ENCODE measurements at regions not wholly inside any gene's neighbourhood (a gene's known extent, or its start where the extent isn't known, plus 50 kb on each side); places are given as distances from the start of the nearest gene placed in this dataset.

DNA sequence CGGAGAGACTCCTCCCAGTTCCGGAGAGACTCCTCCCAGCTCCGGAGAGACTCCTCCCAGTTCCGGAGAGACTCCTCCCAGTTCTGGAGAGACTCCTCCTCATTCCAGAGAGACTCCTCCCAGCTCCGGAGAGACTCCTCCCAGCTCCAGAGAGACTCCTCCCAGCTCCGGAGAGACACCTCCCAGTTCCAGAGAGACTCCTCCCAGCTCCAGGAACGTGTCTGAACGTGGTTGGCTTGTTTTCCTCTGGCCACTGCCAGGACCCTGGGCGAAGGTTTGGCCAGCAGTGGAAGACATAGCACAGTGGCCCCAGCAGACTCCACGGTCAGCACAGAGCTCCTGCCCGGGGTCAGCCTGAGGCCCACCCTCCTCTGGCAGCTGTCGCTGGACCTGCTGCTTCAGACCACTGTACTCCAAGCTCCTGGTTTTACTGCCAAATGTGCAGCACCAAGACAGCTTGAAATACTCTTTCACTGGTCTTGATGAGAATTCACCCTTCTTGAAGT lies 122.3 kb upstream of the AFDN start:
- in situ Hi-C loops (cut with MboI; ENCODE audit: low sequenced_read_pairs) (no loop called here), dilution Hi-C loops (cut with HindIII; ENCODE audit: low sequenced_read_pairs, unreplicated experiment) (no loop called here), intact Hi-C loops (cut with micrococcal nuclease) (no loop called here)
- Histone ChIP-seq H2AK9ac (replicated peaks; ENCODE audit: low read depth, low read length, poor library complexity) (no peak overlapping the region), H3K27me3 (ENCODE audit: control insufficient read depth, insufficient read depth, low read length) (no peaks in the 10 kb centered on the region), H2AFZ (replicated peaks; ENCODE audit: low read length, poor library complexity) (no peak overlapping the region), H3K18ac (ENCODE audit: low read depth, low read length) (no peak overlapping the region), H2BK20ac (ENCODE audit: low read depth, low read length) (no peak overlapping the region), H3K4me3 (ENCODE audit: insufficient read depth, low read depth, low read length) (no peak overlapping the region), H3K23ac (ENCODE audit: low read depth, low read length) (no peak overlapping the region), H2BK15ac (ENCODE audit: low read depth, low read length) (no peak overlapping the region), H4K5ac (ENCODE audit: low read depth, low read length) (no peak overlapping the region), H4K8ac (ENCODE audit: low read depth in 2 of 2, low read length in 2 of 2) (no peak overlapping the region), H3K4me1 (ENCODE audit: control insufficient read depth, insufficient read depth, low read length) (no peaks in the 10 kb centered on the region), H3K27ac (ENCODE audit: insufficient read depth, low read length) (no peak overlapping the region), H3K56ac (ENCODE audit: extremely low read depth, insufficient read depth, low read length) (no peak overlapping the region), H2BK120ac (ENCODE audit: low read depth, low read length) (no peak overlapping the region), H4K91ac (ENCODE audit: insufficient read depth, low read depth, low read length) (no peak overlapping the region), H3K14ac (replicated peaks; ENCODE audit: low read depth, low read length) (no peak overlapping the region), H3K79me1 (ENCODE audit: low read depth in 1 of 2, low read length in 2 of 2) (no peaks in the 10 kb centered on the region), H3K9me1 (ENCODE audit: insufficient read depth, low read length) (no peaks in the 10 kb centered on the region), H3K9ac (ENCODE audit: low read depth, low read length) (no peak overlapping the region), H2AK5ac (ENCODE audit: low read depth, low read length) (no peak overlapping the region), H3K4me2 (ENCODE audit: low read depth, low read length) (no peak overlapping the region), H4K20me1 (ENCODE audit: insufficient read depth, low read length) (no peaks in the 10 kb centered on the region), H2BK5ac (ENCODE audit: low read depth, low read length, poor library complexity, severe bottlenecking) (no peak overlapping the region), H3K4ac (ENCODE audit: low read depth, low read length) (no peak overlapping the region), H3K9me3 (ENCODE audit: control insufficient read depth, insufficient read depth, low read length) (peaks cover 44% of the 10 kb centered on the region), H3K36me3 (ENCODE audit: control insufficient read depth, insufficient read depth, low read length) (no peaks in the 10 kb centered on the region)
- ATAC-seq (ENCODE audit: low read depth) (no peak), DNase-seq (no peak)
- no TSS peak for BruUV-seq (replicated peaks)
- TF ChIP-seq RFX5 (IDR thresholded peaks at IDR 0.05; ENCODE audit: low read depth, low read length) (no peak), MXI1 (IDR thresholded peaks at IDR 0.05; ENCODE audit: borderline replicate concordance, low read depth, low read length) (no peak), RAD21 (IDR thresholded peaks at IDR 0.05; ENCODE audit: low read length) (no peak), POLR2A (IDR thresholded peaks at IDR 0.05; ENCODE audit: low read depth, low read length) (no peak), CEBPB (IDR thresholded peaks at IDR 0.05; ENCODE audit: low read depth, low read length) (no peak), FOS (IDR thresholded peaks at IDR 0.05; ENCODE audit: low read depth, low read length) (no peak), CHD1 (IDR thresholded peaks at IDR 0.05; ENCODE audit: low read depth, low read length) (no peak), MAFK (IDR thresholded peaks at IDR 0.05; ENCODE audit: low read depth, low read length) (no peak), BHLHE40 (IDR thresholded peaks at IDR 0.05; ENCODE audit: low read depth, low read length) (no peak), SMC3 (IDR thresholded peaks at IDR 0.05; ENCODE audit: low read depth, low read length) (no peak), MAZ (IDR thresholded peaks at IDR 0.05; ENCODE audit: borderline replicate concordance, low read depth, low read length) (no peak), NFE2L2 (IDR thresholded peaks at IDR 0.05; ENCODE audit: low read depth, low read length) (no peak), RCOR1 (IDR thresholded peaks at IDR 0.05; ENCODE audit: insufficient replicate concordance, low read length) (no peak)
- TF ChIP-seq, protein P1, sequence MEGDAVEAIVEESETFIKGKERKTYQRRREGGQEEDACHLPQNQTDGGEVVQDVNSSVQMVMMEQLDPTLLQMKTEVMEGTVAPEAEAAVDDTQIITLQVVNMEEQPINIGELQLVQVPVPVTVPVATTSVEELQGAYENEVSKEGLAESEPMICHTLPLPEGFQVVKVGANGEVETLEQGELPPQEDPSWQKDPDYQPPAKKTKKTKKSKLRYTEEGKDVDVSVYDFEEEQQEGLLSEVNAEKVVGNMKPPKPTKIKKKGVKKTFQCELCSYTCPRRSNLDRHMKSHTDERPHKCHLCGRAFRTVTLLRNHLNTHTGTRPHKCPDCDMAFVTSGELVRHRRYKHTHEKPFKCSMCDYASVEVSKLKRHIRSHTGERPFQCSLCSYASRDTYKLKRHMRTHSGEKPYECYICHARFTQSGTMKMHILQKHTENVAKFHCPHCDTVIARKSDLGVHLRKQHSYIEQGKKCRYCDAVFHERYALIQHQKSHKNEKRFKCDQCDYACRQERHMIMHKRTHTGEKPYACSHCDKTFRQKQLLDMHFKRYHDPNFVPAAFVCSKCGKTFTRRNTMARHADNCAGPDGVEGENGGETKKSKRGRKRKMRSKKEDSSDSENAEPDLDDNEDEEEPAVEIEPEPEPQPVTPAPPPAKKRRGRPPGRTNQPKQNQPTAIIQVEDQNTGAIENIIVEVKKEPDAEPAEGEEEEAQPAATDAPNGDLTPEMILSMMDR (conservative IDR thresholded peaks at IDR 0.05; ENCODE audit: low read depth, low read length), result no peak
- TF ChIP-seq, protein P2, sequence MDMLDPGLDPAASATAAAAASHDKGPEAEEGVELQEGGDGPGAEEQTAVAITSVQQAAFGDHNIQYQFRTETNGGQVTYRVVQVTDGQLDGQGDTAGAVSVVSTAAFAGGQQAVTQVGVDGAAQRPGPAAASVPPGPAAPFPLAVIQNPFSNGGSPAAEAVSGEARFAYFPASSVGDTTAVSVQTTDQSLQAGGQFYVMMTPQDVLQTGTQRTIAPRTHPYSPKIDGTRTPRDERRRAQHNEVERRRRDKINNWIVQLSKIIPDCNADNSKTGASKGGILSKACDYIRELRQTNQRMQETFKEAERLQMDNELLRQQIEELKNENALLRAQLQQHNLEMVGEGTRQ (IDR thresholded peaks at IDR 0.05; ENCODE audit: low read depth, low read length), result no peak
- TF ChIP-seq, protein P3, sequence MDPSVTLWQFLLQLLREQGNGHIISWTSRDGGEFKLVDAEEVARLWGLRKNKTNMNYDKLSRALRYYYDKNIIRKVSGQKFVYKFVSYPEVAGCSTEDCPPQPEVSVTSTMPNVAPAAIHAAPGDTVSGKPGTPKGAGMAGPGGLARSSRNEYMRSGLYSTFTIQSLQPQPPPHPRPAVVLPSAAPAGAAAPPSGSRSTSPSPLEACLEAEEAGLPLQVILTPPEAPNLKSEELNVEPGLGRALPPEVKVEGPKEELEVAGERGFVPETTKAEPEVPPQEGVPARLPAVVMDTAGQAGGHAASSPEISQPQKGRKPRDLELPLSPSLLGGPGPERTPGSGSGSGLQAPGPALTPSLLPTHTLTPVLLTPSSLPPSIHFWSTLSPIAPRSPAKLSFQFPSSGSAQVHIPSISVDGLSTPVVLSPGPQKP (IDR thresholded peaks at IDR 0.05; ENCODE audit: borderline replicate concordance, low read depth, low read length), result no peak
- WGBS, 2 experiments (ENCODE audit: extremely low coverage in 2 of 2, insufficient read length in 1 of 2), result no CpG with 5 or more reads among the region's 12 CpGs
- CTCF ChIA-PET, result no interaction called here
- POLR2A ChIA-PET (ENCODE audit: unreplicated experiment), result no interaction called here

Measured in IMR-90 (cell line).